OCI-M1 (cell line): ENCODE measurements at regions not wholly inside any gene's neighbourhood (a gene's known extent, or its start where the extent isn't known, plus 50 kb on each side); places are given as distances from the start of the nearest gene placed in this dataset.
"Not testable (repeated sequence)": the region's sequence is repeated elsewhere in the genome, so short reads cannot be mapped to it uniquely, and the experiment has no call there.

Experiments
- DNase-seq: peaks from one replicate; lab custom pipeline; 2025; lab: John Stamatoyannopoulos, UW

DNA sequence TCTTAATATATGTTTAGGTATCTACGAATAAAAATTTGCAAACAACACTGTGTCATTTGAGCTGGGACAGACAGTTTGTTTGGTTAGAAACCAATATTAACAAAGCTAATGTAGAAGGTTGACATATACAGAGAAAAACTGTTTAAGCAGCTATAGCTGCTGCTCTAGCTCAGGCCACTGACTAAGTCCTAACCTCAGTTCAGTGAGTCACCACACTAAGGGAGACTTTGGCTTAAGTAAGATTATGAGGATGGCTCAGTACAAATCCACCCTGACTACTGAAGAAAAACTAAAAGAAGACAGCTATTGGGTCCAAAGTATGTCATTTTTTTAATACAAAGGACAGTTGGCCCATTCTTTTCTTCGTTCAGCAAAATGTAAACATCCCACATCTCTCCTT is 717.3 kb upstream of the ACTRT1 start:
- DNase-seq = no peak

DNA sequence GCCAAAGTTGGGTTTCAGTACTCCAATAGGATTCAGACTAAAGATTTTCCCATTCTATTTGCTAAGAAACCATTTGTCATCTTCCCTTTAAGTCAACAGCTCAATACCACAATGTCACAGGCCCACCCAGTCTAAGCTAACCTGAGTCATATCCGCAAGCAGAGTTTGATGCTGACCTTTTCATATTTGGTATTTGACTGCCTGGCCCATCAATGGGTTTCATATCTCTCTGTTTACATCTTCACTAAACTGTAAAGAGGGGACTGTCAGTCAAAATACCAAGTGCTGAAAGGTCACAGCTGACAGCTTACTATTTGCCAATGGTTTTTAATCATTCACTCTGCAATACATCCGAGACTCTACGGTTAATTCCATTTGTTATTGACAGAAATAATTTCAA is 707.5 kb upstream of the ACTRT1 start:
- DNase-seq = no peak

GRCh38 chrX:128759177-128759576 is 707.0 kb upstream of the ACTRT1 start:
- DNase-seq = no peak

DNA sequence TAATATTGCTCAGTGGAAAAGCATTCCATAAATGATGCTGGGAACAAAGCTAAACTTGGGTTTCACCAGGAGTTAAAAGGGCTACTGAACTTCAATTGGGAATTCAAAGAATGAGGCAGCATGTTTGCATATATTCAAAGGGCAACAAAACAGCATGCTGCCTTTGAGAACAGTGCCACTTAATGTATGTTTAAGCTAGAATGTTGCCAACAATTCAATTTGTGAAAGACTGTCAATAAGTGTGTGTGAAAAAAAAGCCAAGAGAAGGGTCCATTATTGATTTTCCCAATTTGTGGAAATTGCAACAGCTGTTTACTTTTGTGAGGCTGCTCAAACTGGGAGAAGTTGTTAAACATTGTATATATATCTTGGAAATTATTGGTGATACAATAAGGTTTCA is 701.9 kb upstream of the ACTRT1 start:
- DNase-seq = no peak

- no peak for DNase-seq
Observed at GRCh38 chrX:128739539-128739938, 687.3 kb upstream of the ACTRT1 start.

DNA sequence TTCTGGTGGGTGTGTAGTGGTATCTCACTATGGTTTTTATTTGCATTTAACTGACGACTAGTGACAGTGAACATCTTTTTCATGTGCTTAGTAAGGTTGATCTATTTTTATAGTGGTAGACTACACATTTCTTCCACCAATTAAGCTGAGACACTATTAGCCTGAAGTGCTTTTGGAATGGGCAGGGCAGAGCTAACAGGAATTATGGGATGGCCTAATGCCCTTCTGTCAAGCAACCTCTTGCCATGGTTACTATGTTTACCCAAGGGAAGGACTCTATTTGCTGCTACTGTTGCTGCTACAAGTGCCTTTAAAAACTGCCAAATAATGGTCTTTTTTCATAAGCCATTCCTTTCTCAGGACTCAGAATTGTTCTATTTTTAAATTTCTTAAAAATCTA is 676.7 kb upstream of the ACTRT1 start:
- DNase-seq = no peak

DNA sequence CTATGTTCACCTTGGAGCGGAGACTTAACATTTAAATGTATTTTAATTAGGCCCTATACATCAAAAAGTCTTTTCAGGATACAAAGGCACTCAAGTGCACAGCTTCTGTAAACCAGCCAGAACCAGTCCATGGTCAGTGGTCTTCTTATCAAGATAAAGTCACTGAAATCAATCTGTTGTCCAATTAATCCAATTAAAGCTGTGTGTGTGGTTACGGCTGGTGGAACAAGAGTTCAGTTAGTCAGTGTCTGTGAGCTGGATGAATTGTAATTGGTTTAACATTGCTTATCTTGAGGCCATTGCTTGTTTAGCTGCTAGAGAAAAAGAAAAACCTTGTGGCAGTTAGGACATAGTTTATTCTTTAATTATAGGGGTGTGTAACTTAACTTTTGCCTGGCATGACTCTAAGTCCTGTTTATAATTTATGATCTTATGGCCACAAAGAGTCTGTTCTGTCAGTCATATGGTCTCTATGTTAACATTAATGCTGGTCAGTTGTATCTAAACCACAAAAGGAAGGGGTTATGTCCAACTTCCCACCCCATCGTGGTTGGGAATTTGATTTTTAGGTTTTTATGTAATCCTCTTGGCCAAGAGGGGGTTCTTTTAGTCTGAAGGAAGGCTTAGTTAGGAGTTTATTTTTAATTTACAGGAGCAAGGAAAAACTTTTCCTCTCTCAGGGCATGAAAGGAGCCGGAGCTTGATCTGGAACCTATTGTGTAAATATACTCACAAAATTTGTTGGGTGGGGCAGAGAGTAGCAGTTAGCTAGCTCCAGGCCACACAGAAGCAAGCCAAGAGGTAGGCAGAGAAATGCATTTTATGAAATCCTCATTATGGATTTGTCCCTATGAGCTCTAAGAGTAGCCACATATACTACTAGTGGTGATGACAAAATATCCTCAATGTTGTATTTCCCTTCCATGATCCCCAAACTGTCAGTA is 665.7 kb upstream of the ACTRT1 start:
- no peak for DNase-seq

GRCh38 chrX:128714425-128714824 is 662.2 kb upstream of the ACTRT1 start:
- no peak for DNase-seq

DNA sequence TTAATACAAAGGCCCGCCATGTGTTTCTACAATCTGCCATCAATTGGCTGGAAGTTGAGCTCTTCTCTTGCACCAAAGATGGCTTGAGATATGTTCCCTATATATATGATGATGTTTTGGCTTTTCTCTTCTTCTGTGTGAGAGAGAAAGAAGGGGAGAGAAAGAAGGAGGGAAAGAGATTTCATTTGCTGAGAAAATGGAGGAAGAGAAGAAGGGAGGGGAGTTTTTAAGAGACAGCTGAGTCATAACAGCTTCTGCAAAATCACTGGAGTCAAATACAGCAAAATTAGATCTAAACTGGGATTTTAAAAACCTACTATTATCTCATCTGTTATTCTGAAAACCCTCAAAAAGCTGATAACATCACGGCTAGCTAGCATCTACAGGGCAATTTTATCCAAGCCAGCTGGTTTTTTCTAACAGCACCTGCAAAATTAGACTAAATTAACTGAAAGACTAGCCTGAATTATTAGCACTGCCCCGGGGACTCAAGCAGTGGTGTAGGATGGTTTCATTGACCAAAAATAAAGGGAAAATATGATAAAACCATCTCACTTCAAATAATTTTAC is 647.6 kb upstream of the ACTRT1 start:
- DNase-seq = no peak

- no peak for DNase-seq
Observed at GRCh38 chrX:128698573-128699181, 646.5 kb upstream of the ACTRT1 start.

DNA sequence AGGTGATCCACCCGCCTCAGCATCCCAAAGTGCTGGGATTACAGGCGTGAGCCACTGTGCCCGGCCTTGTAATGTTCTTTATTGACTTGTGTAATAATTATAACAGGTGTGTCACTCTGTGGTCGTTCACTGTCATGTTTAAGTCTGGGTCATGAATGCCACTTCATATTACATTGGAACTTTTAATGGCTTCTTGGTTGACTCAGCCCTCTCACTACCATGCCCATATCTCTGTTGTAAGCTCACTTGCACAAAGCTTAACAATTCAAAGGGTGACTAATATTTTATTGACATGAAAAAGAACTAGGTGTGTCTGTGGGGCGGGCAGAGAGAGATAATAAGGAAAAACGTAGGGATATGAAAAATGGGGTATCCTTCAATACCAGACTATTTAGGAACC is 639.7 kb upstream of the ACTRT1 start:
- no peak for DNase-seq

DNA sequence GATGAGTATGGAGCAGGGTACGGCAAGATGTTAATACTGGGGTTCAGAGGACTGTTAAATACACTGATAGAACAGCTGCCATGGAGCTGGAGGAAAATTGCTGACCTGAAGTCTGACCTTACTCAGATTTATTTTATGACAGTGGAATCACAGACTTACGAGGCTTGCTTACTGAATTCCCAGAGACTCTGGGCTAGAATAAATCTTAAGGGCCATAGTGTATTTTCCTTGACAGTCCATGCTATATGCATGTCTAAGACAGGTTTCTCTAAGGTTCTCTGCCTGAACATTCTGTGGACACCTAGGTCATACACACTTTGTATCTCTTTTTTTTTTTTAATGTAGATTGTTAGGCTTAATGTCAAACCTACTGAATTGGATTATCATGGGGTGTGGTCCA is 633.2 kb upstream of the ACTRT1 start:
- no peak for DNase-seq

DNA sequence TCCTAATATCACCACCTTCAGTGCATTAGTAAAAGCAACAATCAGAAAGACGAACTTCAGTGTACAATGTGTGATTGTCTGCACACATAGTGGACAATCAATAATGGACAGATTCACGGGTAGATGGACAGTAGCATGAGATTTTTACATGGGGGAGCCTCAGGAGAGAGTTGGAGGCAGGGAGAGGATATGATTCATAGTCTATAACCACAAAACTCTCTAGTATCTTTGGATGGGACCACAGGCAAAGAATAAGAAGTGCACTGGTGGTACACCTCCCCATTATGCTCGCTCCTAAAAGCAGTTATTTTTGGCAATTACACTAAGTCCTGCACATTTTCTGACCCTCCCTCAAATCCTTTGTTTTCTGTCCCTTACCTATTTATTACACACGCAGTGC is 624.4 kb upstream of the ACTRT1 start:
- no peak for DNase-seq

DNA sequence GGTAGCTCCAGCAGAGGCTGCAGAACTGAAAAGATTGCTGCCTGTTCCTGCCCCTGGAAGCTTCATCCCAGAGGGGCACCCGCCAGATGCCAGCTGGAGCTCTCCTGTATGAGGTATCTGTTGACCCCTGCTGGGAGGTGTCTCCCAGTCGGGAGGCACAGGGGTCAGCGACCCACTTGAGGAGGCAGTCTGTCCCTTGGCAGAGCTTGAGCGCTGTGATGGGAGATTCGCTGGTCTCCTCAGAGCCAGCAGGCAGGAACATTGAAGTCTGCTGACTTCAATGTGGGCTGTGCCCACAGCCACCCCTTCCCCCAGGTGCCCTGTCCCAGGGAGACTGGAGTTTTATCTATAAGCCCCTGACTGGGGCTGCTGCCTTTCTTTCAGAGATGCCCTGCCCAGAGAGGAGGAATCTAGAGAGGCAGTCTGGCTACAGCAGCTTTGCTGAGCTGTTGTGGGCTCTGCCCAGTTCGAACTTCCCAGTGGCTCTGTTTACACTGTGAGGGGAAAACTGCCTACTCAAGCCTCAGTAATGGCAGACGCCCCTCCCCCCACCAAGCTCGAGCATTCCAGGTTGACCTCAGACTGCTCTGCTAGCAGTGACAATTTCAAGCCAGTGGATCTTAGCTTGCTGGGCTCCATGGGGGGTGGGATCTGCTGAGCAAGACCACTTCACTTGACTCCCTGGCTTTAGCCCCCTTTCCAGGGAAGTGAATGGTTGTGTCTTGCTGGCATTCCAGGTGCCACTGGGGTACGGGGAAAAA is 622.3 kb upstream of the ACTRT1 start:
- not testable (repeated sequence) for DNase-seq

- DNase-seq = no peak
Observed at GRCh38 chrX:128664211-128664610, 612.0 kb upstream of the ACTRT1 start.

DNA sequence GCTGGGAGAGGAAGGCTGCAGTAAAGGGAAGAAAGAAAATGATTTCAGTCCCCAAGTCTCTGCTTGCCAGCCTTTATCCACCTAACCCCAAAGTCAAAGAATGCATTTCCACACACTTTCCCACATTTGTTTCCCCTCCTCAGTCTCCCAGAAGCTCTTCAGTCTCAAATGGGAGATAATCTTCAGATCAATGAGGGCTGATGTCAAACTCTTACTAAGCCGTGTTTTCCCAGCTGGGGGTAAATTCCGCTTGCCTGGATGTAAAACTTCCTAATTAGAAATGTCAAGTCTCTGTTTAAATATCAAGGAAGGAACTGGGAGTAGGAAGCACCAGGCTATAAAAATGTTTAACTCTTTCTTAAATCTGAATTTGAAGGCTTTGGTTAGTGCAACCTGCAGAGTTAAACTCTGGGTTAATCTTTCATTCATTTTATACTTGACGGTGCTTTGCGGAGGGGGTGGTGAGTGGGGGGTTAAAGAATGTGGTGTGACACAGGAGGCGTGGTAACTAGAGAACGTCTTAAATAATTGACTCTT is 601.4 kb upstream of the ACTRT1 start:
- no peak for DNase-seq

- no peak for DNase-seq
Observed at GRCh38 chrX:128650326-128650725, 598.1 kb upstream of the ACTRT1 start.

- DNase-seq = no peak
Observed at GRCh38 chrX:128634754-128635153, 582.6 kb upstream of the ACTRT1 start.

DNA sequence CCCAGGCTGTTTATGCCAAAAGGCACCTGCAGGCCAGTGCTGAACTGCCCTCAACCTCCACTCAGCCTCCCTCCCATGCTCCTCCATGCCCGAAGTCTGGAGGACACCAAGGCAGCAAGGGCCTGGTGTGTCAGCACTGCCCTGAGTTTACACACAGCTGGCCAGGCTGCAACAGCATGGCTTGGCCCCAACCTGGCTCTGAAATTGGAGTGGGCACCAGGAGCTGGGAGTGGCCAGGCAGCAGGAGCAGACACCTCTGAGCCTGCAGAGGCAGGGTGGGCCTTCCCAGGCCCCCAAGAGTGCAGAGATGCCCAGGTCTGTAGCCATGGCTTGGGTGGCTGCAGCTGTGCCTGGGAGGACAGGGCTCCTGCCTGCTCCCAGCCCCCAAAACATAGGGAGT is 571.2 kb upstream of the ACTRT1 start:
- DNase-seq = no peak

GRCh38 chrX:128622296-128622695 is 570.1 kb upstream of the ACTRT1 start:
- DNase-seq = no peak

DNA sequence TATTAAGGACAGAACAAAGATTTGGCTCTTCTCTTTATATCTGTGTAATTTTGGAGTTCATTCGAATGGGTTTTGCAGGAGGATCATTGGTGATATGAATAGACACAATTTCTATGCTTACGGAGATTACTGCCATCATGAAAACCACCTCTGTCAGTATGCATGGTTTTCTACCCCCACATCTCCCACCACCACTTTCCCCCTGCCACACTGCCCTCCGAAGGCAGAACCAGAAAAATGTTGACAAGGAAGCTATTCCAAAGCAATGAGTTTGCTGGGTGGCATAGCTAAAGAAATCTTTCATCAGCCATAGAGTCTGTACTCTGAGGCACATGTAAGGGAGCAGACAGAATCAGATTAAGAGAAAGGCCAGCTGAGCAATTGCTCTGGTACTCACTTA is 567.3 kb upstream of the ACTRT1 start:
- no peak for DNase-seq

- no peak for DNase-seq
Observed at GRCh38 chrX:128616933-128617332, 564.7 kb upstream of the ACTRT1 start.
